Activated CD8-positive, alpha-beta memory T cell treated with anti-CD3 and anti-CD28 coated beads, Interleukin-2, amount 10 ng/mL, durations not matched to agents 7 days and 5 days (primary cell): ENCODE measurements at regions not wholly inside any gene's neighbourhood (a gene's known extent, or its start where the extent isn't known, plus 50 kb on each side); places are given as distances from the start of the nearest gene placed in this dataset.

Experiments
- ATAC-seq: fragments of 150-1000 bp; cut with Tn5 transposase; one replicate; pipeline ENCODE4 v1.10.0; 2021; ENCODE audit warnings: moderate library complexity
- CTCF ChIA-PET: fragments of 350-600 bp; sonication (Branson Sonifier 250); formaldehyde crosslinking; loops from one replicate; lab custom pipeline; 2021; ENCODE audit warnings: antibody characterized with exemption; lab: Charles Lee
- DNase-seq: peaks from one replicate; pipeline ENCODE4 v3.0.0-alpha.2; 2020
- H3K27ac Mint-ChIP-seq: one replicate; pipeline ENCODE4 v1.8.0; 2021; ENCODE audit warnings: mild to moderate bottlenecking, mixed read lengths
- H3K27me3 Mint-ChIP-seq: one replicate; pipeline ENCODE4 v1.8.0; 2021; ENCODE audit warnings: mixed read lengths
- H3K36me3 Mint-ChIP-seq: one replicate; pipeline ENCODE4 v1.8.0; 2021; ENCODE audit warnings: mild to moderate bottlenecking, mixed read lengths
- H3K4me1 Mint-ChIP-seq: one replicate; pipeline ENCODE4 v1.8.0; 2021; ENCODE audit warnings: mixed read lengths
- H3K4me3 Mint-ChIP-seq: one replicate; pipeline ENCODE4 v1.8.0; 2021; ENCODE audit warnings: mild to moderate bottlenecking, moderate library complexity, mixed read lengths
- H3K9me3 Mint-ChIP-seq: one replicate; pipeline ENCODE4 v1.8.0; 2022; ENCODE audit warnings: low read depth, mixed read lengths

- CTCF ChIA-PET: interaction anchor here (1.5 to 2.3 kb wide), 3 partner anchors 22 to 208 kb away, joined by 4 to 11 read pairs (median 5); no protein-coding TSS in a partner anchor
- Mint-ChIP-seq H3K27me3 (peaks cover 8% of the 10 kb centered on the region), H3K36me3 (no peaks in the 10 kb centered on the region), H3K4me1 (no peaks in the 10 kb centered on the region), H3K9me3 (no peaks in the 10 kb centered on the region), H3K4me3 (no peak overlapping the region), H3K27ac (no peak overlapping the region)
- DNase-seq (no peak), ATAC-seq (no peak)
Measured at GRCh38 chr1:67557696-67558448, 127.1 kb upstream of the GADD45A start.

GRCh38 chr1:67558449-67559193 is 126.4 kb upstream of the GADD45A start:
- H3K9me3 Mint-ChIP-seq: no peaks in the 10 kb centered on the region
- no peak for DNase-seq
- H3K27me3 Mint-ChIP-seq: peaks cover 8% of the 10 kb centered on the region
- no peak overlapping the region for H3K4me3 Mint-ChIP-seq
- CTCF ChIA-PET: interaction anchor here (1.9 to 2.3 kb wide), 2 partner anchors 23 to 202 kb away, joined by 4 to 11 read pairs; no protein-coding TSS in a partner anchor
- no peak for ATAC-seq
- no peak overlapping the region for H3K27ac Mint-ChIP-seq
- H3K4me1 Mint-ChIP-seq: no peaks in the 10 kb centered on the region
- H3K36me3 Mint-ChIP-seq: no peaks in the 10 kb centered on the region

- Mint-ChIP-seq H3K27ac (no peak overlapping the region), H3K4me3 (no peak overlapping the region), H3K9me3 (no peaks in the 10 kb centered on the region), H3K27me3 (peaks cover 8% of the 10 kb centered on the region), H3K4me1 (peaks cover 4% of the 10 kb centered on the region), H3K36me3 (no peaks in the 10 kb centered on the region)
- CTCF ChIA-PET: interaction anchor here (0.6 to 1.9 kb wide), 2 partner anchors 24 to 100 kb away, joined by 3 to 4 read pairs; no protein-coding TSS in a partner anchor
- ATAC-seq: no peak
- DNase-seq: peak; percentile 25
Measured at GRCh38 chr1:67559222-67559700, 125.7 kb upstream of the GADD45A start.

- no peak overlapping the region for H3K4me3 Mint-ChIP-seq
- H3K27me3 Mint-ChIP-seq: peaks cover 8% of the 10 kb centered on the region
- no peak overlapping the region for H3K27ac Mint-ChIP-seq
- no peak for ATAC-seq
- no peaks in the 10 kb centered on the region for H3K9me3 Mint-ChIP-seq
- CTCF ChIA-PET: interaction anchor here (0.8 to 5.5 kb wide), 19 partner anchors 9 to 211 kb away, joined by 3 to 84 read pairs (median 4); partner anchors contain the start of gene GADD45A
- peaks cover 4% of the 10 kb centered on the region for H3K4me1 Mint-ChIP-seq
- DNase-seq: no peak
- H3K36me3 Mint-ChIP-seq: no peaks in the 10 kb centered on the region
Measured at GRCh38 chr1:67560580-67561255, 124.3 kb upstream of the GADD45A start.

- Mint-ChIP-seq H3K27ac (no peak overlapping the region), H3K27me3 (peaks cover 5% of the 10 kb centered on the region), H3K4me1 (peaks cover 4% of the 10 kb centered on the region), H3K36me3 (no peaks in the 10 kb centered on the region), H3K4me3 (no peak overlapping the region), H3K9me3 (no peaks in the 10 kb centered on the region)
- ATAC-seq: peak; percentile 90
- DNase-seq: peak; percentile 87
- CTCF ChIA-PET: interaction anchor here (0.8 to 5.5 kb wide), 24 partner anchors 10 to 348 kb away, joined by 3 to 84 read pairs (median 4); partner anchors contain the start of gene GADD45A
Measured at GRCh38 chr1:67561704-67562113, 123.3 kb upstream of the GADD45A start.

GRCh38 chr1:67563684-67564083 is 121.3 kb upstream of the GADD45A start:
- ATAC-seq: no peak
- no peak for DNase-seq
- no peak overlapping the region for H3K27ac Mint-ChIP-seq
- H3K4me3 Mint-ChIP-seq: no peak overlapping the region
- peaks cover 2% of the 10 kb centered on the region for H3K27me3 Mint-ChIP-seq
- no peaks in the 10 kb centered on the region for H3K9me3 Mint-ChIP-seq
- no peaks in the 10 kb centered on the region for H3K36me3 Mint-ChIP-seq
- H3K4me1 Mint-ChIP-seq: peaks cover 4% of the 10 kb centered on the region
- CTCF ChIA-PET: interaction anchor here (0.9 to 5.5 kb wide), 2 partner anchors 27 to 197 kb away, joined by 4 to 84 read pairs; no protein-coding TSS in a partner anchor

GRCh38 chr1:67564193-67564592 is 120.8 kb upstream of the GADD45A start:
- DNase-seq (no peak), ATAC-seq (no peak)
- Mint-ChIP-seq H3K27ac (no peak overlapping the region), H3K36me3 (no peaks in the 10 kb centered on the region), H3K9me3 (no peaks in the 10 kb centered on the region), H3K4me3 (no peak overlapping the region), H3K27me3 (no peaks in the 10 kb centered on the region), H3K4me1 (peaks cover 4% of the 10 kb centered on the region)
- CTCF ChIA-PET: interaction anchor here (0.9 to 5.5 kb wide), 2 partner anchors 27 to 197 kb away, joined by 4 to 84 read pairs; no protein-coding TSS in a partner anchor

- Mint-ChIP-seq H3K4me1 (peaks cover 4% of the 10 kb centered on the region), H3K27ac (no peak overlapping the region), H3K27me3 (peaks cover 3% of the 10 kb centered on the region), H3K36me3 (no peaks in the 10 kb centered on the region), H3K4me3 (no peak overlapping the region), H3K9me3 (no peaks in the 10 kb centered on the region)
- DNase-seq: no peak
- no peak for ATAC-seq
- CTCF ChIA-PET: interaction anchor here (1.0 to 2.4 kb wide), 2 partner anchors 67 to 193 kb away, joined by 3 to 10 read pairs; no protein-coding TSS in a partner anchor
Measured at GRCh38 chr1:67566803-67567377, 118.1 kb upstream of the GADD45A start.

- DNase-seq (no peak), ATAC-seq (no peak)
- no peak overlapping the region for H3K4me3 Mint-ChIP-seq
- H3K9me3 Mint-ChIP-seq: no peaks in the 10 kb centered on the region
- H3K36me3 Mint-ChIP-seq: no peaks in the 10 kb centered on the region
- no peak overlapping the region for H3K27ac Mint-ChIP-seq
- H3K4me1 Mint-ChIP-seq: no peaks in the 10 kb centered on the region
- CTCF ChIA-PET: interaction anchor here (1.0 to 4.3 kb wide), 4 partner anchors 9 to 189 kb away, joined by 3 to 26 read pairs (median 3); no protein-coding TSS in a partner anchor
- peaks cover 3% of the 10 kb centered on the region for H3K27me3 Mint-ChIP-seq
Measured at GRCh38 chr1:67570486-67571143, 114.4 kb upstream of the GADD45A start.

- H3K4me1 Mint-ChIP-seq: no peaks in the 10 kb centered on the region
- no peak overlapping the region for H3K27ac Mint-ChIP-seq
- no peak overlapping the region for H3K4me3 Mint-ChIP-seq
- DNase-seq: no peak
- H3K9me3 Mint-ChIP-seq: no peaks in the 10 kb centered on the region
- CTCF ChIA-PET: interaction anchor here (1.0 to 4.3 kb wide), 6 partner anchors 10 to 189 kb away, joined by 3 to 26 read pairs (median 3); no protein-coding TSS in a partner anchor
- H3K36me3 Mint-ChIP-seq: no peaks in the 10 kb centered on the region
- ATAC-seq: no peak
- H3K27me3 Mint-ChIP-seq: peaks cover 3% of the 10 kb centered on the region
Measured at GRCh38 chr1:67571406-67571805, 113.6 kb upstream of the GADD45A start.

- H3K4me1 Mint-ChIP-seq: no peaks in the 10 kb centered on the region
- ATAC-seq (no peak), DNase-seq (no peak)
- no peak overlapping the region for H3K4me3 Mint-ChIP-seq
- no peak overlapping the region for H3K27ac Mint-ChIP-seq
- peaks cover 3% of the 10 kb centered on the region for H3K27me3 Mint-ChIP-seq
- CTCF ChIA-PET: interaction anchor here (1.0 to 4.3 kb wide), 5 partner anchors 10 to 170 kb away, joined by 3 to 26 read pairs (median 3); no protein-coding TSS in a partner anchor
- no peaks in the 10 kb centered on the region for H3K9me3 Mint-ChIP-seq
- H3K36me3 Mint-ChIP-seq: no peaks in the 10 kb centered on the region
Measured at GRCh38 chr1:67571901-67572593, 113.0 kb upstream of the GADD45A start.
